GM21529 (cell line): ENCODE measurements at regions not wholly inside any gene's neighbourhood (a gene's known extent, or its start where the extent isn't known, plus 50 kb on each side); places are given as distances from the start of the nearest gene placed in this dataset.

Experiments
- ATAC-seq: cut with Tn5 transposase; IDR thresholded peaks from one replicate; pipeline ENCODE4 v1.9.1; 2021; ENCODE audit not compliant: unreplicated experiment

DNA sequence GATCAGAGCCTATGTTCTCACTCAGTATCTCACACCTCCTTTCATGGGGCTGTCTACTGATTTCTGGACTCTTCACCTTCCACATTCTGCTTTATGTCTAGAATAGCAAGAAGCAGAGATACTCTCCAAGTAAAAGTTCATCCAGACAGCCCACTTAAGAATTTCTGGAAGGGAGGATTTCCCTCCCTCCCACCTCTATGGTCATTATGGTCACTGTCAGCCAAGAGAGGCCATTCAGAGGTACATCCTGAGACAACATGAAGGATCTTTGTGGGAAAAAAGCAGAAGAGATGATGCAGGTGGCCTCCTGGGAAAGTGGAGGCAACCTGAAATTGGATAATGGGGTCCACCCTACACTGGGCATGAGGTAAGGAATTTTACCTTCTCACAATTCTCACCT lies 179.5 kb upstream of the ZNF462 start:
- no peak for ATAC-seq

DNA sequence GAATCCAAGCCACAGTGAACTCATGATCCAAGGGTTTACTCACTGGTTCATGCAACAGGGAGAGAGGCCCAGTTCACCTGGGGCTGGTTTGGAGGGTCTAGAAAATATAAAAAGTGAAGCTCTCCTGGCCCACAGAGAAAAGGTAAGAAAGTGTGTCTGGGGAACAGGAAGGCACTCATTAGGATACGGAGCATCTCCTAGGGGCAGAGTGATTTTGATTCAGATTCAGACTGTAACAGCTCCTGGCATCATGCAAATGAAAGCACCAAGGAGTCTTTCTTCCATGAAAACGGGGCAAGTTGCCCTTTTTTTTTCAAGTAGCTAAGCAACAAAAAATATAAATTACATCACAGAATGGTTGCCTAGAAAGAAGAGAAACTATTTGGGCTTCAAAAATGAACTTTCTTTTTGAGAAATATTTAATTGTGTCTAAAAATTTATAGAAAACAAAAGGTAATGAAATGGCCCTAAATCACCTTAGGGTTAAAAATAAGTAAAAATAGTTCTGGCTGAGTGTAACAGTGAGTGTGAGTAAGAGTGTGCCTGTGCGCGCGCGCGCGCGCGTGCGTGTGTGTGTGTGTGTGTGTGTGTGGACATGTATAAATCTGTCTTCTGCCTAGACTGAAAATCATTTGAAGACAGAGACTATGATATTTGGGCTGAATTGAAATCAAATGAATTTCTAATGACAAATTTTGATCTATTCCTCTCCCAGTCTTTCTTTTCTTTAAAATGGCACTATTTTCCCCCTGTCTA lies 177.8 kb upstream of the ZNF462 start:
- ATAC-seq: no peak

DNA sequence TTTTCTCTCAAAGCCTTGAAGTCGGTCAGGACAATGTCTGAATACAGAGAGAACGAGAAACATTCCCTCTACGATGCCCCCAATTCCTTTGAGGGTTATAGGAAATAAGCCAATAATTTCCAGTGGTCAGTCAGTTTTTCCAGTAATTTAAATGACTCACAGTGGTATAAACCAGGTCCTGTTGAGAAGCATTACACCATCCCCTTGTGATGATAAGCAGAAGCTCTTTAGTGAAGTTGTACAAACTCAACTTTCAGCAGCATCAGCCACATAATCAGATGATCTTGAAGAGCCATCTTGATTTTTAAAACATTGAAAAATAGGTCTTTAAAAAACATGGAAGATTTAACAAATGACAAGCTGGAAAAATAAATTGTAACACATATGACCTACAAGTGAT lies 173.9 kb upstream of the ZNF462 start:
- ATAC-seq: no peak

DNA sequence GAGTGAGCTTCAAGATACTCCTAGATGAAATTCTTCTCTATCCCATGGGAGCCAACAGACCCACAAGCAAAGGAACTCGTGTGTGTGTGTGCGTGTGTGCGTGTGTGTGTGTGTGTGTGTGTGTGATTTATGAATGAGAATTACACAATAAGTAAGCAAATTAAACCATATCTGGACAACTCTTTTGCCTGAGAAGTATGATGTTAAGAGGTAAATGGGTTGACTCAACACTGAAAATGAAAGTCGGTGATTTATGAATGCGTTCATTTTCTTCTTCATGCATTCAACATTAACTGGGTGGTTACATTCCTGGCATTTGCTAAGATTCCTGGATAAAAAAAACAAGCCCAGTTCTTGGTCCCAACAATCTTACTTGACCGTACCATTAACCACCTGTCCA lies 171.3 kb upstream of the ZNF462 start:
- ATAC-seq: no peak

DNA sequence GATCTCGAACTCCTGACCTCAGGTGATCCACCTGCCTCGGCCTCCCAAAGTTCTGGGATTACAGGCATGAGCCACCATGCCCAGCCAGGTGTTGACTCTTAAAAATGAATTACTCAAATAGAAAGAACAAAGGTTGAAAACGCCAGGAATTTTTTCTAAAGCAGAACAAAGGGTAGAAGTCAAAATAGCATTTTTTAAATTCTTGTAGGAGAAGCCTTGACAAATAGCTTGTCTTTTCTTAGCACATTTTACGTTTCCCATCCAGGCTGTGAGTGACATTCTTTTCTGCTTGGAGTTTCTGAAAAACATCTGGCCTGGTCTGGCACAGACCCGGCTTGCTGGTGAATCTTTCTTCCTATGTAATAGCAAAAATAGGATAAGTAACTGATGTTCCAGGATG lies 169.4 kb upstream of the ZNF462 start:
- no peak for ATAC-seq

DNA sequence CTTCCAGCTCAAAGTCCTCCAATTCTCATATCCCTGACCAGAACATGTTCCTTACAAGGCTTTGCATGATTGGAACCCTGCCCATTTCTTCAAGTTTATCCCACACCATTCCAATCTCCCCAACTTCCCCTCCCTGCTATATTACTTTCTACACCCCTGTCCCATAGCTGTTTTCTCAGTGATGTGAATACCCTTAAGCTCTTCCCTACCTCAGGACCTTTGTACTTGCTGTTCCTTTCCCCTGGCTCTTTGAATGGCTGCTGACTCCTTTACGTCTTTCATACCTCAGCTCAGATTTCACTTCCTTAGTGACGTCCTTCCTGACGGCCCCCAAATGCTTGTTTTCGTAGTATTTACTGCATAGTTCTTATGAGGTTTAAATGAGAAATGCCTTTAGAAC lies 166.2 kb upstream of the ZNF462 start:
- no peak for ATAC-seq

DNA sequence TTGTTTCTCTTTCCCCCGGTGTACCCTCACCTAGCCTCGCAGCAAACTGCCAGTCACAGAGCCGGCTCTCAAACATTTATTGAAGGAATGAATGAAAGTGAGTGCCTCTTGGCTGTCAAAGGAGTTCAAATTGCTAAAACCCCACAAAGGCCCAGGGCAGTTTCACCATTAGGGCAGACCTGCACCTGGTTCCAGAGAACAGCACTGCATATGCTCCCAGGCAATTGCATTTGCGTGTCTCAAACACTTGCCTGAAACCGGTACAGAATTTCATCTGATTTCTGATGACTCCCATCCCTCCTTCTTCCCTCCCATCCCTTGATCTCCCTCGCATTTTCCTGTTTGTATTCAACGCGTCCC lies 165.6 kb upstream of the ZNF462 start:
- ATAC-seq: no peak

DNA sequence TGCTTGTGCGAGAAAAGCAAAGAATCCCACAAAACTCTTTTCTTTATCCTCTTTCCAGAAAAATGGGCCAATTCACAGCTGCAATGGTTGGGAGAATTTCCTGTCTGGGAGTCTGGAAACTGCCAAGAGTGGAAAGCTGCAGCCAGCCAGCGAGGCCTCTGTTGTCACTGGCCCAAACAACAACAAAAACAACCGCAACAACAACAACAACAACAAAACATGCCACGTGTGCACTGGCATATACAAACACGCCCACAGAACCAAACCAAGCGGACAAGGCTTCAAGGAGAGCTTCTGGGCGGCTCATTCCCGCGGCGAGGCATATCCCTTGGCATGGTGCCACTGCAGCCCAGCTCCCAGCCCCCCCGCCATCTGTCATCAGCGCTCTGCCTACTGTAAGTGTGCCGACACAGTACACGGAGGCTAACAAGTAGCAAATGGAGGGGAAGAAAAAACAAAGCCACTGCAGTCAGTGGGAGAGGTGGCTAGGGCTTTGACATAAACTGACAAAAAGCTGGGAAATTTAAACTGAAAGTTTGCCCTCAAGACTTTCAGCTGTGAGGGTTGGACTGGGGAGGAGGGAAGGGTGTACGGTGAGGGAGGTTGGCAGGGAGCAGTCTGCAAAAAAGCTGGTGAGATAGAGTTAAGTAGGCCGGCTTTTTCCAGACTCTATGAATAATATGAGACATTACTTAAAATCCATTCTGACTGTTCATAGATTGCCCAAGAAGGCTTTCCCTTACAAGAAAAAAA lies 165.0 kb upstream of the ZNF462 start:
- no peak for ATAC-seq

DNA sequence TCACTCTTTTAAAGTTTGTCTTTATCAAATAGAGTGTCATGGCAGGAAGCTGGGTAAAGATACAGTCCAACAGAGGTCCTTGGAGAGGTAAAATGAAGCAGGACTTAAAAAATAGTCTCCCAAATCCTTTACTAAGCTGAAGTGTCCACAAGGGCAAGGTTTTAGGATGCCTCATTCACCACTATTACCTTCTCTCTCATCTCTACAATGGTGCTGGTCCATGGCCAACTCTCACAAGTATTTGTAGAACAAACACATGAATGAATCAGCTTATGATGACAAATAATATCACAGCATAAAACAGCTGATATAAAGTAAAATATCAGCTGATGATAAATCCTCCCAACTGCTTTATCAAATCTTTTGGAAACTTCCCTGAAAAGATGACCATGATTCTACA lies 162.3 kb upstream of the ZNF462 start:
- ATAC-seq: no peak

DNA sequence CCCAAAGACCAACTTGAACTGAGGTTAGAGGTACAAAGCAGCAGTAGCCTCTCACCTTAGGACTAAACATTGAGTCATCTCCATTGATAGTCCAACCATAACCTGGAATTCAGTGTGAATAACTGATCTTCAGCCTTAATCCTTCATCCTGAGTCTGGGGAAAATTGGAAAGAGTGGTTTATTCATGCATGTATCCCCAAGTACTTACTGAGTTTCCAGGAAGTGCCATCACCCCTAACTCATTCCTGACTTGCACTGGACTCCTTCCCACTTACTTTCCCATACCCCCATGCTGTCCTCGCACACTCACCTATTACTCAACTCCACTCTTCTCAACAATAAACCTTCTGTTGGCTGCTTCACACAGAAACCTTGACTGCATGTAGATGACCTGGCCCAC lies 161.4 kb upstream of the ZNF462 start:
- no peak for ATAC-seq

DNA sequence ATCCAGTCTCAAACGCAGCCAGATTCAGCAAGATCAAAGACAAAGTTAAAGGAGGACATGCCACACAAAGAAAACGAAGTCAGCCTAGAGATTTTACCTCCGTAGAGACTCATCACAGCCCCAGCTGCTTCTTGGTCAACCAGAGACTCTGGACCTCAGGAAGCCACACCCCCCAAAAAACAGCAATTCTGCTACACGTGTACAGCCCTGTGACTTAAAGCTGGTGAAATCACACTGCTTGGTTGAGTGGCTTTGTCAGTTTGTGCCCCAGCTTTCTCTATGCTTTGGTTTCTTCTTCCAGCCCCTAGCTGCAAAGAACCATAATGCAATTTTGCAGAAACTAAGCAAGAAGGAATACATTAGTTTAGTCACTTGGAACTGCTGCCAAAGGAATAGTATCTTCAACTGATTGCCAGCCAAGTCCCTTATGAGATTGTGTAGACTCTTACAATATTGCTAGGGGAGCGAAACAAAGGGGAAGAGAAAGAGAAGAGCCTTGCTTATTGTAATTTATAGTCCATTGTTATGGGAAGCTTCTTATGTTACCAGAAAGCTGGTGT lies 158.8 kb upstream of the ZNF462 start:
- no peak for ATAC-seq

DNA sequence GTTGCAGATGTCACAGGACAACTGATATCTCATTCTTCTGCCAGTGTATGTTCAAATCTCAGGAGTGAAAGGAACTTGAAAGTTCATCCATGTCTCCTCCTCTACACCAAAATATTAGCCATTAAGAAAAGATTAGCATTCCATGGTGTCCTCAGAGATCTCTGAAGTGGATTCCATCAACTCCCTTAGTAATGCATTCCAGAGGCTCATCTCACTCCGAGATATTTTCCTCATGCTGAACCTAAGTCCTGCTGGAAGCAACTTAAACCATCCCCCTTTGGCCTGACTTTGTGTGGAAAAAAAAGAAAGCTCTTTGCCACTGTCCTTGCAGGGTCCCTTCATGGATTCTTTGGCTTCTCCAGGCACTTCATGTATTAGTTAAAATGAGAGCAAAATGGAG lies 155.7 kb upstream of the ZNF462 start:
- no peak for ATAC-seq

DNA sequence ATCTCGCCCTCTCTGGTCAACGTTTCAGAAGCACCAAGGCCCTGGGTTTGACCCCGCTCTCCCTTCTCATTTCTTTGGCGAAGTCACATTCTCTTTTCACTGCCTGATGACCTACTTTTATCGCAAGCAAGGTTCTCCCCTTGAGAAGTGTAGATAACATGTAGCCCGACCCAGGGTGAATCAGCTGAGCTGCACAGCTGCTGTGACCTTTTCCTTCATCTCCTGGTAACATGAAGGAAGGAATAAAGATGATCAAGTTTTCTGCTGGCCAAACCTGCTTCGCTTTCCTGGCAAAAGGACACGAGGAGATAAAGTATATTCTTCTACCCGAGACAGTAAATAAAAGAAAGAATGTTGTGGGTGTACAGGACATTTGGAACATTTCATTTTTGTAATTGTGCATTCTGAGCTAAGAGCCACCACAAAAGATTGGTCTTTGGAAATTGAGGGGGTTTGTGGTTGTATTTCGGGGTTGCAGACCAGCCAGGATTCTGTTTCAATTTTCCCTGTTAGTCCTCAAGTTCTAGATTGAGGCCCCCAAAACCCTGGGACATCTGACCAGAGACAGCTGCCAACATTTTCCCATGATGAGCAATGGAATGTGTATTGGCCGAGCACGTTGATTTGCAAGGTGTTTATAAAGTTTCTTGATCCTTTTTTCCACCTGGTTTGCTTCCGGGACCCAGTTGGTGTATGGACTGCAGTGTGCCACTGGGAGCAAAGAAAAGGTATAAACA lies 155.1 kb upstream of the ZNF462 start:
- no peak for ATAC-seq

DNA sequence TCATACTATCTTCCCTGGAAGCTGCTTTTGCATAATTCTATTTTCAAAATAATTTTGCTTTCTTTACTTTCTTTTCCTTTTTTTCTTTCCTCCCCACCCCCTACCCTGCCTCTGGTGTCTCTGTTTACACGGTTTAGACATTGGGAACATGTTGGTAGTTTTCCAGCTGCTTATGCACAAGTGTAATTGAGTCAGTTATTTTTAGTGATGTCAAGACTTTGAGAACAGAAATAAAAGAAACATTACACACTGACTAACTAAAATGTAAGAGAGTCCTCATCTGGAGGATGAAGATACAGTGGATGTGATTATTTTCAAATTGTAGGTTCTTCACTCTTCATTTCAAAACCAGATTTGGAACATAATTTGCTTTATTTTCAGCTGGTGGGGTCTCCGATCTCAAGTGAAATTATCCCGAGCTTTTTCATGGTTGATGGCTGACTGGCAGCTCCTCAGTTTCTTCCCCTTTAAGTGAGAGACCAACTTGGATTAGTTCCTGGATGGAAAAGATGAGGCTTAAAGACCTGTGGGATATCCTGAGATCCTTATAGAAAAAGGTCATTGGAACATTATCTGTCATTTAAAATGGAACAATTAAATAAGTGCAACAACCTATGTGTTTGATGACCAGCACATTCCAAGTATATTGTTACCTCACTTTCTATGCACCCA lies 154.4 kb upstream of the ZNF462 start:
- ATAC-seq: no peak

DNA sequence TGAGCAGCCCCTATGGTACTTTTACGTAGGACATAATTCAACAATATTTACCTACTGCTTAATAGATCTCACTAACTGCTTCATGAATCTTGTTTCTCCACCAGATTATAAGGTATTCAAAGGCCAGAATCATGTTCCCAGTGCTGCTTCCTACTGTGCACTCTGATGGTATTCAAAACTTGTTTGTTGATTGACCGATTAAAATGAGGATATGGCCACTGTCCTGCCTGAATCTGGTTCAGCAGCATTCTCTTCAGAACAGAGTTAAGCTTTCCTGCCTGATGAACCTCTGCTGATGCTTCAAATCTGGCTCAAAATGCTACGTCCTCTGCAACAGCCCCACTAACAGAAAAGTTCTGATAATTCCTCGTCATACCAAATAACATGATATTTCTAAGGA lies 150.7 kb upstream of the ZNF462 start:
- ATAC-seq: no peak

DNA sequence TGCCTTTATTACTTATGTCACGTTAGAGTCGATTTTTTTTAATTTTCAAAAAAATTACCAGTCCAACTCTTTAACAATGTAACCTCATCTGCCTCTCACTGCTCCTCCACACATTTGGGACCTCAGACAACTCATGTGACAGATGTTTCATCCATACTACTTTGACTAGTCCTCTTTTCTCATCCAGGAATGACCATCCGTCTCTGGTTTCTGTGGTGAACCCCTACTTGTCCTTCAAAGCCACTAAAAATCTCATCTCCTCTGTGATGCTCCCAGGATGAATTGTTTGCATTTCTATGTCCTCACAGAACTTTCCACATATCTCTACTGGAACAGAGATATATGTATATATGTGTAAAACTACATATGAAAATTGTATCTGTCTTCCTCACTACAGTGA lies 149.8 kb upstream of the ZNF462 start:
- ATAC-seq: no peak

DNA sequence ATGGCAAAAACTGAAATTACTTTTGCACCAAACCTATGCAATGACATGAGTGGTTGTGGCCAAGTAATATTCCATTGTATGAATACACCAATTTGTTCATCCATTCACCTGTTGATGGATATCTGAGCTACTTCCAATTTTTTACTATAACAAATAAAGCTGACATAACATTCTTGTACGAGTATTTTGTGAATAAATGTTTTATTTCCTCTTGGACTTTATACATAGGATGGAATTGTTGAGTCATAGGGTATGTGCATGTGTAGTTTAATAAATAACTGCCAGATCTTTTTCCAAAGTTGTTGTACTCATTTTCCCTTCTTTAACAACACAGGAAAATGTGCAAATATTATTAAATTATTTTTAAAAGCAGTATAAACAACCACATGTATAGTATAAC lies 146.1 kb upstream of the ZNF462 start:
- ATAC-seq: no peak

DNA sequence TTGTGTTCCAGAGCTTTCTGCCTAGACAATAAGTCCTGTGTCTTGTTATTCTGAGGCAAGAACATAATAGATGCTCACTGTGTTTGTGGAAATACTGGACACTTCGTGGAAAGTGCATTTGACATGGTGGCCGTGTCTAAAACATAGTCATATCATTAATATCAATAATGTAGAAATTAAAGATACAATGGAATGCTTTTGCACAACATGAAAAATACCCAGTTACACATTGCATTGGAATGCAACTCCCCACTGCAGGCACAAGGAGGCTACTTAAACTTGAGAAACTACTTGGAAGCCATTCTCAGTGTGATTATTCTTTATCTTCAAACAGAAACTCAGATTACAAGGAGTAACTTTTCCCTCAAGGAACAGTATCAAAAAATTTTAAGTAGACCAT lies 145.3 kb upstream of the ZNF462 start:
- ATAC-seq: no peak

DNA sequence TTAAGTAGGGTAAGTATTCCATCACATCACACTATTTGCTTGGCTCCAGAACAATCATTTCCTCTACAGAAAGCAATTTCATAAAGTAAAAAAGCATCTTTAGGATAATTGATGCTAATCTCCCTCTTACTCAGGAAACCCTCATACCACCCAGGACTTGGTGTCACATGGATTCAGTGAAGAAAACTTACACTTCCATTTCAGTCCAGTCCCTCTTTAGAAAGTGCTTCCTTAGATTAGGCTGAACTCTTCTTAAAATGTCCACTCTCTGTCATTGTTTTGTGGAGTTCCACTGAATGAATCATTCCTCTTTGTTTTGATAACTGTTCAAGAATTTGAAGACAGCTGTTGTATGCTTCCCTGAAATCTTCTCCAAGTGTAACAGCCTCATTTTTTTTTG lies 144.0 kb upstream of the ZNF462 start:
- ATAC-seq: no peak

DNA sequence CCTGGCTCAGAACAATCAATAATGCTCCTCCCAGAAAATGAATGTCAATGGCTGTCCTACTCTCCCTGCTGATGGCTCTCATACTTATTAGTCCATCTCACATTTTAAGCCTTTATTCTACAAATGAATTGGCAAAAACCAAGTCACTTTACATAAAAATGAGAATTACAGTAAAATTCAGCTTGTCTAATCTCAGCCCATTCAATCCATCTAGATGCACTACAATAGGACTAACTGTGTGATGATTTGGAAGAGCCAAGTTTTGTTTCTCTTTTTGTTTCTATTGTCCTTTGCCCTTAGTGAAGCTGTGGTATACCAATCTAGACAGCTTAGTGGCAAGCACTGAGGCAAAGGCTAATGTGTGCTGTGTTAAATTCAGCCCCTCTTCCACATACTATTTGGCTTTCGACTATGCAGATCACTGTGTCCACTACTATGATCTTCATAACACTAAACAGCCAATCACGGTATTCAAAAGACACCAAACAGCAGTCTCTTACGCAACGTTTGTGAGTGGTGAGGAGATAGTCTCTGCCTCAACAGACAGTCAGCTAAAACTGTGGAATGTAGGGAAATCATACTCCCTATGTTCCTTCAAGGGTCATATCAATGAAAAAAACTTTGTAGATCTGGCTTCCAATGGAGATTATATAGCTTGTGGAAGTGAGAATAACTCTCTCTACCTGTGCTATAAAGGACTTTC lies 140.8 kb upstream of the ZNF462 start:
- ATAC-seq: no peak

DNA sequence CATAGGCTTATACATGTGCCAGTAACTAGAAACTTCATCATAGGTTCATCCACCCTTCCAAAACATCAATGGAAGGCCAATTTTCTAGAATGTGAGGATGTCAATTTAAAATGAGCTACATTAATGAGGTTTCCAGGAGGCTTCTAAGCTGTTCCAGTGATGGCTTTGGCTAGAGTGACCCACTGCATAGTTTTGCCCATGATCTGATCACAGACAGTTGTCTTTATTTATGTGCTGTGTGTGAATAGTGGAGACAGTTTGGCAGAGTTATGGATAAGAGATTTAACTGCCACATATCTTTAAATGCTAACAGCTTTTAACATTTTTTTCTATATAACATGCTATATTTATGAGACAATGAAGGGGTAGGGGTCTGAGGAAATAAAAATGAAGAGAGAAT lies 139.0 kb upstream of the ZNF462 start:
- ATAC-seq: no peak
